ENCODE measurements at regions not wholly inside any gene's neighbourhood (a gene's known extent, or its start where the extent isn't known, plus 50 kb on each side); places are given as distances from the start of the nearest gene placed in this dataset.

GRCh38 chr2:176622792-176623191, 353.6 kb downstream of the MTX2 start:
- no peak for DNase-seq

DNA sequence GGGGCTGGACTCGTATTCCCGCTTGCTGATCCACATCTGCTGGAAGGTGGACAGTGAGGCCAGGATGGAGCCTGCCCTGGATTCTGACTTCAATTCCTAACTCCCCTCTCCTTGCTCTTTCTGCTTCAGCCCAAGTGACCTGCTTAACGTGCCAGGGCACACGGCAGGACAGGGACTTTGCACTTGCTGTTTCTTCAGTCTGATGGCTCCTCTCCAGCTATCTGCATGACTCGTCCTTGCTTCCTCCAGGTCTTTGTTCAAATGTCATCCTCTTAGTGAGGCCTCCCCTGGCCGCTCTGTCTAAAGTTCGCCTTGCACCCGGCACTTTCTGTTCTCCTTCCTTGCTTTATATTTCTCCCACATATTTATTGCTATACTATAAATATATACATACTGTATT, 357.6 kb downstream of the MTX2 start:
- DNase-seq: no peak

- no peak for DNase-seq
Observed at GRCh38 chr2:176628438-176628837, 359.2 kb downstream of the MTX2 start.

DNA sequence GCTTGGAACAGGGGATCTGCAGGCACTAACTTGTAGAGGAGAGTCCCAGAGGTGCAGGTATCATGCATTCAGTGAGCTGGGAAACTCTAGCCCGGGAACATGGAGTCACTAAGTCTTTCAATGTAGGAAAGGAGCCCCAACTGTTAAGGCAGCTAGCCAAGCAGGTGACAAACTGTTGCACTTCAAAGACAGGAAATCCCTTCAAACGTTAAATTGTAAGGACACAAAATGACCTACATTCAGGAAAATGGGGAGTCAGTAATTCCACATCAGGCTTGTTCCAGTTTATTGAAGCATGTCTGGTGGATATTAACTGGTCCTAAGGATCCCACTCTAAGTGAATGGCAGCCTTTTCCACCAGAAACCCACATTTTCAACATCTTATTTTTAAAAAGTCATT, 364.5 kb downstream of the MTX2 start:
- no peak for DNase-seq

DNA sequence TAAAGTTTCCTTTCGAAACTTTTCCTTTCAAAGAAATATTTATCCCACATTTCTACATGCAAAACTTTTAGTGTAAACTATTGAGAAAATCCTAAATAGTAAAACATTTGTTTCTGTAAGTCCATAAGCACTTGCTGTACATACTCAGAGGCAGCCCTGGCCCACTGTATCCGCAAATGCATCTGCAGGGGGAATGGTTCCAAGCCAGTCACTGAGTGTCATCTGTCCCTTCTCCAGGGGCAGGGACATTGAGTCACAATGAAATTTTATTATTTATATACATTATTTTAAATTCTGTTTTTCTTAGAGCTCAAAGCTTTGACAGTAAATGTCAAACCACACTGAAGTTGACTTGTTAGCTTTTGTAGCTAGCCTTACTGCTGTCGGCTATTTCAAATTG, 367.2 kb downstream of the MTX2 start:
- DNase-seq: no peak

DNA sequence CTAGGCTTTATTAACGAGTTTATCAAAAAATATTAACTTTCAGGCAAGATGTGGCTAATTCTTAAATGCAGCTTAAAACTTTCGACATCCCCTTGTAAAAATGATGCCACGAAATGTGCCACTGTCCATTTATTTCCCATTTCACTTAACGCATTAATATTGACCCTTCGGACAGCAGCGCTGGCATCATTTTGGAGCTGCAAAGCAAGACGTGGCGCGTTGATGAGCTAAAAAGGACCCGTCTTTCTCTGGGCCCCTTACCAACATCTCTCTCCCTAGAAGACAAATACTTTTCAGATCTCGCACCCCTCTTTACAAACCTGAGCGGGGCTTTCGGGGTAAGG, 367.9 kb downstream of the MTX2 start:
- no peak for DNase-seq

DNA sequence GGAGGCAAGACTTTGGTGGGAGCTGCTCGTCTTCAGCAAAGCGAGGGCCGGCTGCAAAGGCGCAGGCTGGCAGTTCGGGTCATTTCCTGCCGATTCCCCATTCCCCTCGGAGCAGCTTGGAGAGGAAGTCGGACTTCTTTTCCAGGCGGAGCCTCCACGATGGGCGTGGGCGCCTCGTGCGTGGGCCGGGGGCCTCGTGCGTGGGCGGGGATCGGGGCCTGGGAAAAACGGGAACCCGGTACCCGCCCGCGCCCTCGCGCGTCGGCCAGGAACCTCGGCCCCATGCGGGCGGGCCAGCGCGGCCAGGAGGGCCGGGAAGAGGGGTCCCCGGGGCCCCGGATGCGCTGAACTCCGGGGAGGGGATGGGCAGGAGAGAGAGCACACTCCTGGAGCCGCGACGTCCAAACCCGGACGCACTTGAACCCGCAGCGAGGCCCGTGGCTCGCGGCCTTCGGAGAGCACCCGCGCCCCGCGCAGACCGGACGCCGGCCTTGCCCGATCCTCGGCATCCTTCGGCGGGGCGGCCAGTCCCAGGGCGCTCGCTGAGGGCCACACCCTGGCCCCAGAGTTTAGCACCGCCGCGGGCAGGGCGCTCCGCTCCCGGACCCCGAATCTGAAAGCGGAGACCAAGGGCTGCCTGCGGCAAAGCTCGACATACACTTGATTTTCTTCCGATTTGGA, 368.4 kb downstream of the MTX2 start:
- DNase-seq: peak; percentile 4

GRCh38 chr2:176638167-176639015, 369.1 kb downstream of the MTX2 start:
- peak; percentile 55 for DNase-seq

- no peak for DNase-seq
Observed at GRCh38 chr2:176639016-176639343, 369.7 kb downstream of the MTX2 start.

DNA sequence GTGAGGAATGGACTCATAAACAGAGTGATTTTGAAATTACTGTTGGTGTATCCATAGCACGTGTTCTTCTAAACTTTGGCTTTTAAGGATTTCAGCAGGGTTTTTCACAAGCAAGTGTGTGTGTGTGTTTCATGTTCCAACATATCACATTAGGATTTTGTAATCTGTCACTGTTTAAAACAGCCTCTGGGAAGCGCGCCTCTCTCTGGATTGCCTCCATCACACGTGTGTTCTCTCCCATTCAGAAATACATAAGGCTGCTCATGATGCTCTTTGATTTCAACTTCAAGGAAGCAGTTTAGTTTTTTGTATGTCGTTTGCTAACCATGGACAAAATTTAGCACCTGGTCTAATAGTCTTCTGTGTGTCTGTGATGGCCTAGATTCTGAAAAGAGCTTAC, 370.4 kb downstream of the MTX2 start:
- no peak for DNase-seq

DNA sequence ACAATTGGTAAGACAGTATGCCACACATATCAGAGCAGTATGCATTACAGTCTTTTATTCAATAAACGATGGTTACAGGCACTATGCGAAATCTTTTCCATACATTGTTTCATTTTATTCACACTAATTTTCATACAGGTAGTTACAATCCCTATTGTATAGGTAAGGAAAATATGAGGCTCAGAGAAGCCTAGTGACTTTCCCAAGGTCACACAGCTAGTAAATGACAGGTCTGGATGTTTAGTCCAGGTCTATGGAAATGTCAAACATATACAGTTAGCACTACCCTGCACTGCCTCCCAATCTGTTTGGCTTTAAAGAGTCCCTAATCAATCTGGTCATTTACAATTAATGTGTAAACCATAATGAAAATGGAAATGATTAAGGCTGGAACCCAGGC, 372.2 kb downstream of the MTX2 start:
- DNase-seq: no peak

DNA sequence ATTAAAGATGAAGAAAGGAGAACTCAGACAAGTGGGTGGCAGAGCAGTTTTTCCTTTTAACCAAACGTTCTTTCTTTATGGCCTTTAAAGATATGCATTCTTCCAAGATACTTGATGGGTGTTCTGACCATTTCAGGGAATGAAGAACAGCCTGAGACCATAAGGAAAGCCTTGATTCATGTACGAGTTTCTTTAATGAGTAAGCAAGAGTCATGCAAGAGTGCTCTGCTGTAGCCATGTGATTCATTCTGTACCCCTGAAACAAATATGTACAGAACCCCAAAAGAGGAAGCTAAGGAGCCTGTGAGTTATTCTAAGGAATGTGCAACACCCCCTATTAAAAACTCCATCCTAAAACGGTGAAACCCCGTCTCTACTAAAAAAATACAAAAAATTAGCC, 372.8 kb downstream of the MTX2 start:
- DNase-seq: no peak

GRCh38 chr2:176643646-176644045, 374.4 kb downstream of the MTX2 start:
- DNase-seq: no peak

DNA sequence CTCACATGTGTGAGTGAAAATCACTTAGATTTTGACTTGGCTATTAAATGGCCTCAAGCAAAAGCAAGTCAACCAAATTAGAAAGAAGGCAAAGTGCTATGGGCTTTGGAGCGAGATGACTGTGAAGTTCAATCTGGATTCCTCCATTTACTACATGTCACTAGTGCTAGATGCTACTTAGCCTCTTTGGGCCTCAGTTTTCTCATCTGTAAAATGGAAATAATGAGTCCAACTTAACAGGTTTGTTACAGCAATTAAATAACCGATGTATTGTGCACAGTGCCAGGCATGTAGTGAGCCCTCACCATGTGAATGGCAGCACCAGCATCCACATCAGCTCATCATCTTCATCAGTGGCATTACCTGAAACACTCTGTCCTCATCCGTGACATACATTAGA, 376.3 kb downstream of the MTX2 start:
- no peak for DNase-seq

DNA sequence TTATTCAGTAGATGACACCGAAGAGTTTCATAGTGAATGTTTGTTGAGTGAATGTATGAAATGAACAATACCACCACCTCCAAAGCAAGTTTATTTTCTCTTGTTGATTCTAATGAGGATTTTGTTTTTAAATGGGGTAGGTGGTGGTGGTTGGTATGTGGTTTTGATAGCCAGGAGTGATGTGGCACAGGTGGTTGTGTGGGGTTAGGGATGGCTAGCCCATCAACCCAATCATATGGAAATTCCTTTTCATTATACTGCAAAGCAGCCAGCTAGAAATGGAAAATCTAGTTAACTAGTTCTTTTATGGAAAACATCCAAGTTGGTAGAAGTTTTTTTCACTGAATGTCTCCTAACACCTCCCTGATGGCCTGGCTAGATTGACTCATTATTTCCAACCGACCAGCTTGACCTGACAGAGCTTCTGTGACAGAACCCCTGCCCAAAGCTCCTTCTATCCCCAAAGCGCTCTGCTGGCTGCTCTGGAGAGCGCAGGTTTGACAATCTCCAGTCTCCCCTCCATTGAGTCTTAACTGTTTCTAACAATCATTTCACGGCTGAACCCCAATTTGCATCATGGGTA, 376.9 kb downstream of the MTX2 start:
- no peak for DNase-seq

DNA sequence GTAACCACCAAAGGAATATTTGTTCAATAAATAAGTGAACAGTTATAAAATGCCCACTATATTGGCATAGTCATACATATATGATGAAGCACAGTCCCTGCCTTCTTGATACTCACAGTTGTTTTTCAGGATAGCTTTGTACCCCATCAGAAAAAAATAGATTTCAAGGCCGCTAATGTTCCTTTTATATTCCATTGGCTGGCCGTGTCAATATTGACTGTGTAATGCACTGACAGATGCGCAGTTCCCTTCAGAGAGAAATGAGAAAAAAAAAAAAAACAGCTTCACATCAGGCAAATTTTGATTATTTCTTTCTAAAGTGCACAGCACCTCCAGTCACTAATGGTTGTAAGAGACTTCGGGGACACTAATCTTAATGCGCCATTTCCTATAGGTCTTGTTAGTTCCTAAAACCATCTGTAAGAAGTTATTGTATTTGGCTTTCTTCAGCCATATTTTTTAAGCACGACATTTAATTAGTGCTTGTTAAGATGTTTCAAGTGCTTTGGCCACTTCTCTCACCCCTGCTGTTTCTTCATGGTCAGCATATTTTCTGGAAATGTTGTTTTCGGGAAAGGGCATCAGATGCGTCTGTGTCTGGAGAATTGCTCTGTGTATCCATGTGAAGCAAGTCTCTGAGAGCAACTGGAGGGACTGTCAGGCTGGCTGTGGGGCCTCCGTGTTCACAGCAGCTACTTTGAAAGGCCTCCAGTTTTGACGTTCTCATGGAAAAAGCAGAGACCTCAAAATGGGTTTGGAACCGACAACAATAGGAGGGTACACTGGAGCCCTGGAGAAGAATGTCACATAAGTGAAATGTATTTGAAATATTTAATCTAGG, 378.3 kb downstream of the MTX2 start:
- DNase-seq: no peak

DNA sequence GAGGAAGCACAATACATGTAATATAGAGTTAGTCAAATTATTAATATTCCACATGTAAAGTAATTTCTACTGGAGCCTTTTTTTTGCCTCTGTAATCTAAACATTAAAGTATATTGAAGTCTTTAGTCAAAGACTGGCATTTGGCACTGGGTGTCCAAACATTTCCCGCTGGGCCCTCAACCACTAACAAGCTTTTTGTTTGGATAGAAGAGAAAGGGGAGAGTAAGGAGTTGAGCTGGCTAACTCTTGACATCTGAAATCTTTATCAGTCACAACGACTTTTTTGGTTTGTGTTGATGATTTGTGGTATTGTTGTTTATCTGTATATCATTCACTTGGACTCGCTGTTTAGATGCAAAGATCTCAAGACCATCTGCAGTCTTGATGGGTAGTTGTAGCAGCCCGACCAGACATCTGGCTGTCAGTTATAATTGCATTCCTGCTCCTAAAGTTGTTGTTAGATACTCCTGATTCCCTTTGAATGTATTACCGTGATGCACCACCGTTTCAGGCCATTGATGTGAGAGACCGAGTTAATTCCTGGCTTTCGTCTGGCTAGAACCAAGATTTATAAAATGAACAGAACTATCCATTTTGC, 379.6 kb downstream of the MTX2 start:
- no peak for DNase-seq

- no peak for DNase-seq
Observed at GRCh38 chr2:176650104-176650837, 381.0 kb downstream of the MTX2 start.

DNA sequence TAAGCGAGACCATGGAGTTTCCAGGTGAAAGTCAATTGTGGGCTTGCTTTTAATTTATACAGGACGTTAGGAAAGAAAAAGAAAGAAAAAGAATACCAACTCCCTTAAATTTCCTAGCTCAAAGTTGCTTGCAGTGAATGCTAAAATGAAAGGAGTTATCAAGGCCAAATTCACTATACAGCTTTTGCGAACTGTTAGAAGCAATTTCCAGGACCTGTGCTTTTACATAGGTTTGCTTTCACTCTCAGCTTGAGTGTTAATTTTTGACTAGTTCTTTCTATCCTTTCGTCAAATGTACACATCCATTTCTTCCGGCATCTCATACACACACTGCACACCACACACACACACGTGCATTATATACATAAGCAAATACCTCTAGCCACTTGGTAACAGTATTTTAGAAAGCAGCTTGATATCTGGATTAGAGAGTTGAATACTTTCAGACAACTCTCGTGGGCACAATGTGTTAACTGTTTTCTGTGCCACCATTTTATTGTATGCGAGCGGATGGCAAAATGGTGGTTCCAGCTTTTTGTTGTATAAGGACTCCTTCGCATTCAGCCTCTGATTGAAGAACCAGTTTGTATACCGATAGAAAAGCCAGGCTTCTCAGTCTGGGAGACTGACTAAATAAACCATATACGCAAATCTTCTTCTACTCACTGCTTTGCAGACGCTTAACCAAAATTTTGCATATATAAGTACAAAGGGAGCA, 381.8 kb downstream of the MTX2 start:
- no peak for DNase-seq

GRCh38 chr2:176652300-176653182, 383.3 kb downstream of the MTX2 start:
- DNase-seq: no peak
